Activated naive CD4-positive, alpha-beta T cell treated with anti-CD3 and anti-CD28 coated beads for 36 hours (primary cell): ENCODE measurements at regions not wholly inside any gene's neighbourhood (a gene's known extent, or its start where the extent isn't known, plus 50 kb on each side); places are given as distances from the start of the nearest gene placed in this dataset.
"Not testable (repeated sequence)": the region's sequence is repeated elsewhere in the genome, so short reads cannot be mapped to it uniquely, and the experiment has no call there.

Source experiments
- CTCF ChIA-PET: fragments of 350-600 bp; sonication (Branson Sonifier 250); formaldehyde crosslinking; loops from one replicate; lab custom pipeline; 2021; ENCODE audit warnings: antibody characterized with exemption; lab: Charles Lee
- DNase-seq: peaks from one replicate; pipeline ENCODE4 v3.0.0-alpha.2; 2020
- H3K27ac Mint-ChIP-seq: one replicate; pipeline ENCODE4 v1.8.0; 2021; ENCODE audit warnings: mild to moderate bottlenecking, mixed read lengths
- H3K27me3 Mint-ChIP-seq: one replicate; pipeline ENCODE4 v1.8.0; 2021; ENCODE audit warnings: low read depth, mixed read lengths
- H3K36me3 Mint-ChIP-seq: one replicate; pipeline ENCODE4 v1.8.0; 2021; ENCODE audit warnings: low read depth, mixed read lengths
- H3K4me1 Mint-ChIP-seq: one replicate; pipeline ENCODE4 v1.8.0; 2021; ENCODE audit warnings: low read depth, mixed read lengths
- H3K4me3 Mint-ChIP-seq: one replicate; pipeline ENCODE4 v1.8.0; 2021; ENCODE audit warnings: mild to moderate bottlenecking, moderate library complexity, mixed read lengths
- H3K9me3 Mint-ChIP-seq: one replicate; pipeline ENCODE4 v1.8.0; 2021; ENCODE audit warnings: mixed read lengths
- intact Hi-C: fragments of 100-400 bp; cut with micrococcal nuclease; formaldehyde crosslinking; loops from one replicate; pipeline ENCODE4 v1.15.1; 2023

- CTCF ChIA-PET: interaction anchor here (0.6 kb wide), 1 partner anchor 283 kb away, joined by 3 read pairs; no protein-coding TSS in a partner anchor
- Mint-ChIP-seq H3K9me3 (no peaks in the 10 kb centered on the region), H3K36me3 (no peaks in the 10 kb centered on the region), H3K27ac (no peak overlapping the region), H3K4me3 (no peak overlapping the region), H3K4me1 (no peaks in the 10 kb centered on the region), H3K27me3 (peaks cover 2% of the 10 kb centered on the region)
- DNase-seq: no peak
- intact Hi-C loops: no loop called here
Observed at GRCh38 chr7:114156178-114156577, 237.4 kb upstream of the PPP1R3A start.

- DNase-seq: no peak
- Mint-ChIP-seq H3K27ac (no peak overlapping the region), H3K4me1 (no peaks in the 10 kb centered on the region), H3K4me3 (no peak overlapping the region), H3K27me3 (peaks cover 2% of the 10 kb centered on the region), H3K9me3 (no peaks in the 10 kb centered on the region), H3K36me3 (no peaks in the 10 kb centered on the region)
- intact Hi-C loops: no loop called here
- CTCF ChIA-PET: interaction anchor here (0.6 kb wide), 1 partner anchor 284 kb away, joined by 3 read pairs; no protein-coding TSS in a partner anchor
Observed at GRCh38 chr7:114155116-114156110, 236.6 kb upstream of the PPP1R3A start.

- Mint-ChIP-seq H3K4me1 (no peaks in the 10 kb centered on the region), H3K4me3 (no peak overlapping the region), H3K36me3 (no peaks in the 10 kb centered on the region), H3K27me3 (no peaks in the 10 kb centered on the region), H3K9me3 (no peaks in the 10 kb centered on the region), H3K27ac (no peak overlapping the region)
- CTCF ChIA-PET: interaction anchor here (0.6 kb wide), 2 partner anchors 10 to 155 kb away, joined by 3 to 7 read pairs; no protein-coding TSS in a partner anchor
- no peak for DNase-seq
- intact Hi-C loops: no loop called here
Observed at GRCh38 chr7:114153700-114154099, 234.9 kb upstream of the PPP1R3A start.

- no peaks in the 10 kb centered on the region for H3K27me3 Mint-ChIP-seq
- no peak overlapping the region for H3K27ac Mint-ChIP-seq
- intact Hi-C loops: no loop called here
- no peak for DNase-seq
- H3K9me3 Mint-ChIP-seq: no peaks in the 10 kb centered on the region
- no peak overlapping the region for H3K4me3 Mint-ChIP-seq
- no peaks in the 10 kb centered on the region for H3K36me3 Mint-ChIP-seq
- CTCF ChIA-PET: no interaction called here
- no peaks in the 10 kb centered on the region for H3K4me1 Mint-ChIP-seq
Observed at GRCh38 chr7:114152314-114152938, 233.6 kb upstream of the PPP1R3A start.

GRCh38 chr7:114151777-114152176 lies 233.0 kb upstream of the PPP1R3A start:
- Mint-ChIP-seq H3K9me3 (no peaks in the 10 kb centered on the region), H3K27ac (no peak overlapping the region), H3K4me1 (no peaks in the 10 kb centered on the region), H3K36me3 (no peaks in the 10 kb centered on the region), H3K4me3 (no peak overlapping the region), H3K27me3 (peaks cover 2% of the 10 kb centered on the region)
- intact Hi-C loops: no loop called here
- CTCF ChIA-PET: no interaction called here
- DNase-seq: no peak

- Mint-ChIP-seq H3K27ac (no peak overlapping the region), H3K4me1 (no peaks in the 10 kb centered on the region), H3K27me3 (peaks cover 2% of the 10 kb centered on the region), H3K36me3 (no peaks in the 10 kb centered on the region), H3K9me3 (no peaks in the 10 kb centered on the region), H3K4me3 (no peak overlapping the region)
- no peak for DNase-seq
- intact Hi-C loops: no loop called here
- CTCF ChIA-PET: no interaction called here
Observed at GRCh38 chr7:114150689-114151088, 231.9 kb upstream of the PPP1R3A start.

- Mint-ChIP-seq H3K27ac (no peak overlapping the region), H3K36me3 (no peaks in the 10 kb centered on the region), H3K27me3 (peaks cover 2% of the 10 kb centered on the region), H3K4me1 (no peaks in the 10 kb centered on the region), H3K9me3 (no peaks in the 10 kb centered on the region), H3K4me3 (no peak overlapping the region)
- DNase-seq: no peak
- intact Hi-C loops: no loop called here
- CTCF ChIA-PET: no interaction called here
Observed at GRCh38 chr7:114148779-114149178, 230.0 kb upstream of the PPP1R3A start.

GRCh38 chr7:114141415-114141814 lies 222.6 kb upstream of the PPP1R3A start:
- intact Hi-C loops: no loop called here
- H3K4me3 Mint-ChIP-seq: no peak overlapping the region
- H3K36me3 Mint-ChIP-seq: no peaks in the 10 kb centered on the region
- no peaks in the 10 kb centered on the region for H3K27me3 Mint-ChIP-seq
- H3K27ac Mint-ChIP-seq: no peak overlapping the region
- CTCF ChIA-PET: no interaction called here
- no peaks in the 10 kb centered on the region for H3K4me1 Mint-ChIP-seq
- H3K9me3 Mint-ChIP-seq: no peaks in the 10 kb centered on the region
- DNase-seq: no peak

- CTCF ChIA-PET: no interaction called here
- H3K27ac Mint-ChIP-seq: no peak overlapping the region
- no peaks in the 10 kb centered on the region for H3K27me3 Mint-ChIP-seq
- H3K36me3 Mint-ChIP-seq: no peaks in the 10 kb centered on the region
- no peaks in the 10 kb centered on the region for H3K9me3 Mint-ChIP-seq
- H3K4me1 Mint-ChIP-seq: no peaks in the 10 kb centered on the region
- DNase-seq: no peak
- intact Hi-C loops: no loop called here
- no peak overlapping the region for H3K4me3 Mint-ChIP-seq
Observed at GRCh38 chr7:114140561-114140960, 221.8 kb upstream of the PPP1R3A start.

- intact Hi-C loops, H3K4me1 Mint-ChIP-seq, H3K27me3 Mint-ChIP-seq, H3K4me3 Mint-ChIP-seq, DNase-seq, H3K36me3 Mint-ChIP-seq, H3K9me3 Mint-ChIP-seq, H3K27ac Mint-ChIP-seq, CTCF ChIA-PET: not testable (repeated sequence)
Observed at GRCh38 chr7:114139690-114140089, 220.9 kb upstream of the PPP1R3A start.

GRCh38 chr7:114138587-114138986 lies 219.8 kb upstream of the PPP1R3A start:
- no peaks in the 10 kb centered on the region for H3K4me1 Mint-ChIP-seq
- CTCF ChIA-PET: no interaction called here
- no peaks in the 10 kb centered on the region for H3K27me3 Mint-ChIP-seq
- no peak for DNase-seq
- no peaks in the 10 kb centered on the region for H3K36me3 Mint-ChIP-seq
- H3K4me3 Mint-ChIP-seq: no peak overlapping the region
- H3K27ac Mint-ChIP-seq: no peak overlapping the region
- intact Hi-C loops: no loop called here
- no peaks in the 10 kb centered on the region for H3K9me3 Mint-ChIP-seq

- no peak for DNase-seq
- Mint-ChIP-seq H3K4me3 (no peak overlapping the region), H3K4me1 (no peaks in the 10 kb centered on the region), H3K27me3 (no peaks in the 10 kb centered on the region), H3K9me3 (no peaks in the 10 kb centered on the region), H3K36me3 (no peaks in the 10 kb centered on the region), H3K27ac (no peak overlapping the region)
- intact Hi-C loops: no loop called here
- CTCF ChIA-PET: no interaction called here
Observed at GRCh38 chr7:114133717-114134116, 214.9 kb upstream of the PPP1R3A start.

GRCh38 chr7:114130866-114131265 lies 212.1 kb upstream of the PPP1R3A start:
- CTCF ChIA-PET: no interaction called here
- no peaks in the 10 kb centered on the region for H3K36me3 Mint-ChIP-seq
- H3K27me3 Mint-ChIP-seq: no peaks in the 10 kb centered on the region
- DNase-seq: no peak
- H3K4me1 Mint-ChIP-seq: no peaks in the 10 kb centered on the region
- intact Hi-C loops: no loop called here
- no peak overlapping the region for H3K4me3 Mint-ChIP-seq
- no peaks in the 10 kb centered on the region for H3K9me3 Mint-ChIP-seq
- H3K27ac Mint-ChIP-seq: no peak overlapping the region
